BJ (cell line): ENCODE measurements at regions not wholly inside any gene's neighbourhood (a gene's known extent, or its start where the extent isn't known, plus 50 kb on each side); places are given as distances from the start of the nearest gene placed in this dataset.
"Not testable (repeated sequence)": the region's sequence is repeated elsewhere in the genome, so short reads cannot be mapped to it uniquely, and the experiment has no call there.

Experiments used
- CTCF ChIA-PET: fragments of 350-600 bp; formaldehyde crosslinking; extraction: SDS; loops from one replicate; lab custom pipeline; 2021; ENCODE audit warnings: antibody characterized with exemption, inconsistent platforms; lab: Yijun Ruan, JAX
- POLR2A ChIA-PET: fragments of 300-600 bp; sonication (Branson Sonifier 250); formaldehyde crosslinking; extraction: SDS; loops from one replicate; lab custom pipeline; 2021; ENCODE audit warnings: antibody characterized with exemption; lab: Charles Lee
- DNase-seq: peaks from one replicate; pipeline ENCODE4 v3.0.0-alpha.2; 2011; ENCODE audit warnings: low read depth
- H3K27me3 ChIP-seq: 2 replicates; pipeline ENCODE4 v1.6.0; 2011; ENCODE audit warnings: low read length; ENCODE audit not compliant: control insufficient read depth, insufficient read depth
- H3K36me3 ChIP-seq: 2 replicates; pipeline ENCODE4 v1.5.1; 2011; ENCODE audit warnings: low read length; ENCODE audit not compliant: control insufficient read depth, insufficient read depth
- H3K4me3 ChIP-seq: 2 replicates; pipeline ENCODE4 v1.5.1; 2011; ENCODE audit warnings: low read depth, mild to moderate bottlenecking, control low read depth, low read length
- CTCF ChIP-seq: IDR thresholded peaks from 2 replicates; pipeline ENCODE4 v1.5.1; 2011; ENCODE audit warnings: low read depth, mild to moderate bottlenecking, control low read depth, inconsistent platforms, low read length, moderate library complexity; ENCODE audit not compliant: insufficient read depth

DNA sequence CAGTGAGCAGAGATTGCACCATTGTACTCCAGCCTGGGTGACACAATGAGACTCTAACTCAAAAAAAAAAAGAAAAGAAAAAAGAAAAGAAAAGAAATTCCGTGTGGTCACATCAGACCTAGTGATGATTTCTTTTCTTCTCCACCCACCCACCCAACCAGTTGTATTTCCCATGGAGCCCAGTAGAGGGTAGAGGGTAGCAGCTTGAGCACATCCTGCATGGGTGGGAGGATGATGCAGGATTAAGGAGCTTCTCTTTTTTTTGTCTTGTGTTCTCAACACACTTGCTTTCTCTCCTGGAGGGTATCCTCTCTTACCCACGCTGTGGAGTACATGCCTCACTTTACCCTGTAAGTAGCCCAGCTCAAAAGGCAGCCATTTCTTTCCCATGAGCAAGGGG lies 118.6 kb upstream of the CARD11 start:
- Histone ChIP-seq H3K4me3 (no peak overlapping the region), H3K36me3 (no peaks in the 10 kb centered on the region), H3K27me3 (no peaks in the 10 kb centered on the region)
- CTCF ChIA-PET, result interaction anchor here (0.6 kb wide), 1 partner anchor 872 kb away, joined by 3 read pairs; no protein-coding TSS in a partner anchor
- no peak for DNase-seq
- POLR2A ChIA-PET, result no interaction called here
- TF ChIP-seq CTCF, result no peak

DNA sequence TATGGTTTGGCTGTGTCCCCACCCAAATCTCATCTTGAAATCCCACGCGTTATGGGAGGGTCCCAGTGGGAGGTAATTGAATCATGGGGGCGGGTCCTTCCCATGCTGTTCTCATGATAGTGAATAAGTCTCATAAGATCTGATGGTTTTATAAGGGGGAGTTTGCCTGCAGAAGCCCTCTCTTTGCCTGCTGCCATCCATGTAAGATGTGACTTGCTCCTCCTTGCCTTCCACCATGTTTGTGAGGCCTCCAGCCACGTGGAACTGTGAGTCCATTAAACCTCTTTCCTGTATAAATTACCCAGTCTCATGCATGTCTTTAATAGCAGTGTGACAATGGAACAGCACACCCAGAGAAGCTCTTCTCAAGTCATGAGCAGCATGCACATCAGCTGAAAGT lies 119.1 kb upstream of the CARD11 start:
- CTCF ChIA-PET, result interaction anchor here (0.6 kb wide), 1 partner anchor 872 kb away, joined by 3 read pairs; no protein-coding TSS in a partner anchor
- POLR2A ChIA-PET, H3K27me3 ChIP-seq, H3K36me3 ChIP-seq, H3K4me3 ChIP-seq, DNase-seq: not testable (repeated sequence)

DNA sequence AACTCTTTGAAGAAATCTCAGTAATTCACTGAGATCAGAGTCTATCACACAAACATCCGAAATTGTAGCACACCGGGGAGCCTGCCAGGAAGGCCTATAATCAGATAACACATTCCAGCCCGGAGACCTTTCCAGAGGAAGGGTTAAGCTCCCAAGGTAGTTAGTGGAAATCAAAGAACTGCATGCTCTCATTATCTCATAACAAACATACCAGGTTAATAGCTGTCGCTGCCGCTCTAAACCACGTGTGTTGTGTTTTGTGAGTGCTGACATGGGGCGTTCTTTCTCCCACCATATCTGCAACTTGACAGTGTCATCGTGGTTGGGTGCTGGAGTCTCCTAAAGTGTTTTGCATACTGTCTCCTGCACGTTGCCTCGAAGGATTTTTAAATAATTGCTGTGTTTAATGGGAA lies 120.7 kb upstream of the CARD11 start:
- TF ChIP-seq CTCF, result no peak
- Histone ChIP-seq H3K36me3 (no peaks in the 10 kb centered on the region), H3K4me3 (no peak overlapping the region), H3K27me3 (no peaks in the 10 kb centered on the region)
- ChIA-PET CTCF (no interaction called here), POLR2A (no interaction called here)
- DNase-seq, result no peak

DNA sequence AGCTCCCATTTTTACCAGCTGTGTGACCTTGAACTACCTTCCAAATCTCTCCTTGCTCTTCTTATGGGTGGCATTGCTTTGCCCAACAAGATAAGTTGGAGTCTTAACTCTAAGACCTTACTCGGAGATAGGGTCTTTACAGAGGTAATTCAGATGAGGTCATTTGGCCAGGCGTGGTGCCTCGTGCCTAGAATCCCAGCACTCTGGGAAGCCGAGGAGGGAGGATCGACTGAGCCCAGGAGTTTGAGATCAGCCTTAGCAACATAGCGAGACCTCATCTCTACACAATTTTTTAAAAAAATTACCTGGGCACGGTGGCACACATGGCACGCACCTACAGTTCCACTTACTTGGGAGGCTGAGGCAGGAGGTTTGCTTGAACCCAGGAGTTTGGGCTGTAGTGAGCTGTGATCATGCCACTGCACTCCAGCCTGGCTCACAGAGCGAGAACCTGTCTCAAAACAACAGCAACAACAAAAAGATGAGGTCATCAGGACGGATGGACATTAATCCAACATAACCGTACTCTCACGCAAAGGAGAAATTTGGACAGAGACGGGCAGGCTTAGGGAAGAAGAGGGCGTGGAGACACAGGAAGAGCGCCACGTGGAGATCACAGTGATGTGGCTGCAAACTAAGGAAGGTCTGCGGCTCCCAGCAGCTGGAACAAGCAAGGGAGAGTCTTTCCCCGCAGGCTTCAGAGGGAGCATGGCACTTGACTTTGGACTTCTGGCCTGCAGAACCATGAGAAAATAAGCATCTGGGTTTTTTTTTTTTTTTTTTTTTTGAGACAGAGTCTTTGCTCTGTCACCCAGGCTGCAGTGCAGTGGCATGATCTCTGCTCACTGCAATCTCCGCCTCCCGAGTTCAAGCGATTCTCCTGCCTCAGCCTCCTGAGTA lies 122.3 kb upstream of the CARD11 start:
- Histone ChIP-seq H3K27me3 (no peaks in the 10 kb centered on the region), H3K36me3 (no peaks in the 10 kb centered on the region), H3K4me3 (no peak overlapping the region)
- no peak for TF ChIP-seq CTCF
- ChIA-PET POLR2A (no interaction called here), CTCF (no interaction called here)
- DNase-seq, result no peak

DNA sequence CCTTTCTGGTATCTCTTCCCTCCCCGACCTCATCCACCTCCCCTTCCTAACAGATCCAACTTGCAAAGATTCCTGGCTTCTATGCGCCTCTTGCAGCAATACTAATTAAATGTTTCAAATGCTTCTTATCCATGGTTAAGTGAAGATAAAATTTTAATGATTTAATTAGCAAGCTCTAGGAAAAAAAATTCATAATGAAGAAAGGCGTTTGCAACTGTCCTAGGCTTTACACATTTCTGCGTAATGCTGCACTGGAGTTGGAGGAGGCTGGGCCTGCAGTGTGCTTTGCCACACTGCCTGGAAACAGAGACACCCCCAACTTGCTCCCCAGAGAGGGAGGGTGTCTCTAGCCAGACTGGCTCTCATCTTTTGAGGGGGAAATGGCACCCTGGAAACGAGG lies 123.9 kb upstream of the CARD11 start:
- POLR2A ChIA-PET, result no interaction called here
- H3K27me3 ChIP-seq, result no peaks in the 10 kb centered on the region
- TF ChIP-seq CTCF, result no peak
- CTCF ChIA-PET, result no interaction called here
- no peak for DNase-seq
- H3K36me3 ChIP-seq, result no peaks in the 10 kb centered on the region
- no peak overlapping the region for H3K4me3 ChIP-seq
